ENCODE measurements at regions not wholly inside any gene's neighbourhood (a gene's known extent, or its start where the extent isn't known, plus 50 kb on each side); places are given as distances from the start of the nearest gene placed in this dataset.

DNA sequence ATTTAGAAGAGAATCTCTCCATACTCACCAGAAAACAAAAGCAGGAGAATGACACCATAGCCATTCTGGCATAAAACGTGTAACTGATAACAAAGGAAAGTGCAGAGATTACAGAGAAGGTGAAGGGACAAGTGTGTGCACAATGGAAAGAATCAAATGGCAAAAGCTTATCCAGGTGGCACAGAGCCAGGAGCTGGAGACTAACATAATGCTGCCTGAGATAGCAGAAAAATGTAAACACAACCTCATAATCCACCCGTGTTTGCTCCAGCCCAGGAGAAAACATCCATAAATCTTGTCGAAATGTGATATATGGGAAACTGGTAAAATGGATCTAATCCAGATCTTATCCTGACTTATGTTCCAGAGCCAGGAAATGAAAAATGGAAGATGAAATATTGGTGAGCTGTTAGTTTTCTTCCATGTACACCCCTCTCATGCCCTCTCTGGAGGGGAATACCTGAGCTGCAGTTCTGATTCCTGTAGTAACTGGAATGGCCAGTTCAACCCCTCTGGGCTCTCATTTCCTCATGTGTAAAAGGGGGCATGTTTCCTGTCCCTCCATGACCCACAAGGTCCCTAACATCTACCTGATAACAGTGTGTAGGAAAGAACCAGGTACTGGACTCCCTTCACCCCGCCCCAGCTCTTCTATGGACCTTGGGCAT lies 212.3 kb upstream of the DAPK1 start:
- no peak for ATAC-seq
- intact Hi-C loops (cut with DNase I): no loop called here
- peak; percentile 45 for DNase-seq

DNA sequence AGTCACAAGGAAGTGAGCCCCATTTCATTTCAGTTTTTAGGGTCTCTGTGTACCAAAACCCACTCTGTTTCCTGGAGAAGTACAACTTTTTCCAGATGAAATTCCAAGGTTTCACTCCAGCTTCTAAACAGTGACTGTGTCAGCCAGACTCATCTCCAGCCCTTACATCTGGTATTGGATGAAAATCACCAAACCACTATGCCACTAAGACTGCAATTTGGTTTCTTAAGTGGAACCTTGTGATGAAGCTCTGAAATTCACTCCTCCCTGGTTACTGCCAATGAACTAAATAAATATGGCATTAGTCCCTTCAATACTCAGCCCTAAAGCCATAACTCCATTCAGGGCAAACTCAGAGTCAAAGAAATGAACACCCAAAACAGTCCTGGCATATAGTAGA lies 211.2 kb upstream of the DAPK1 start:
- intact Hi-C loops (cut with DNase I): no loop called here
- ATAC-seq: no peak
- DNase-seq: no peak

DNA sequence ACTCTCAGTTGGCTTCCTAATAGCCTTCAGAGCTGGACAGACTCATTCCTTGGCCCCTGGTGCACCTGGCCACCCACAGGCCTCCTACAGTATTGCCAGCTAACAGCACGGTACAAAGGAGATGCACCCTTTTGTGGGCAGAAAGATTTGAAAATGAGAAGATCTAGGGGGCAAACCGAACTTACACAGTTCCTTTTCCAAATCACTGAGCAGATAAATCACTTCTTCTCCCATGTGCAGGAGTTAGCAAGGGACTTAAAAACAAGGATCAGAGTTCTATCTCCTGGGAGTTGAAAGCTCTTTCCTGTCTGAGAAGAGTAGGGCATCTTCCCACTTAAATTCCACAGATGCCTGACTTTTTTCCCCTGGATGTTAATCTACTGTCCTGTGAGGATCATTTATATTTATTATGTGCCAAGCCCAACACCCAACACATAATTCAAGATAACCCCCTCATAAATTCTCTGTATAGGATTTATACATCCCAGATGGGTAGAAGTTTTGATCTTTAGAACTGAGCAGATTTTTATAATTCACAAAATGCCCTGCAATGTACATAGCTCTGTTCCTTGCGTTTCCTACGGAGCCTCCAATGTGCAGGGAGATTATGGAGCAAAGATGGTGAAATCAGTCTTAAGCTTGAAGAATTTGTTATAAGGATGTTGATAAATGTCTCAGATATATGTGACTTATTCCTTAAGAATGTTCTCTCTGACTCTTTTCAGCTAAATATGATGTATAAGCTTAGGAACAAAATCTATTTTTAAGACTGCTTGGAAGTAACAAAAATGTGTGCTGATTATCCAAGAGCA lies 207.2 kb upstream of the DAPK1 start:
- ATAC-seq (peak in 1 of 2 donors; percentile 30), DNase-seq (no peak)
- intact Hi-C loops (cut with DNase I): no loop called here

DNA sequence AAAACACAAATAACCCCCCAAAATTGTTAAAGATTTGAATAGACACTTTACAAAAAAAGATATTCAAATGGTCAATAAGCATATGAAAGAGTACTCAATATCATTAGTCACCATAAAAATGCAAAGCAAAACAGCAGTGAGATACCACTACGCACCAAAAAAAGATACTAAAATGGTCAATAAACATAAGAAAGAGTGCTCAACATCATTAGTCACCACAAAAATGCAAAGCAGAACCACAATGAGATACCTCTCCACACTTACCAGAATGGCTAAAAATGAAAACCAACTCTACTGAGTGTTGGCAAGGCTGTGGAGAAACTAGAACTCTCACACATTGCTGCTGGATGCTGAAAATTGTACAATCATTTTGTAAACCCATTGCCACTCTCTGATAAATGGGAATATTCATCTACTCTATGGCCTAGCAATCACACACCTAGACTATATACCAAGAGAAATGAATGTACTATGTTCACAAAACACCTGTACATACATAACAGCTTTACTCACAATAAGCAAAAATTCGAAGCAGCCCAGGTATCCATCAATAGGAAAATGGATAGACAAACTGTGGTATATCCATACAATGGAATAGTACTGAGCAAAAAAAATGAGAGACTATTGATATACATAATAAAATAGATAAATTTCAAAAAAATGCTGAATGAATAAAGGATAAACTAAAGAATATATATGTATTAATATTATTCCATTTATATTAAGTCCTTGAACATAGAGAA lies 205.0 kb upstream of the DAPK1 start:
- DNase-seq (no peak), ATAC-seq (no peak)
- intact Hi-C loops (cut with DNase I): no loop called here

DNA sequence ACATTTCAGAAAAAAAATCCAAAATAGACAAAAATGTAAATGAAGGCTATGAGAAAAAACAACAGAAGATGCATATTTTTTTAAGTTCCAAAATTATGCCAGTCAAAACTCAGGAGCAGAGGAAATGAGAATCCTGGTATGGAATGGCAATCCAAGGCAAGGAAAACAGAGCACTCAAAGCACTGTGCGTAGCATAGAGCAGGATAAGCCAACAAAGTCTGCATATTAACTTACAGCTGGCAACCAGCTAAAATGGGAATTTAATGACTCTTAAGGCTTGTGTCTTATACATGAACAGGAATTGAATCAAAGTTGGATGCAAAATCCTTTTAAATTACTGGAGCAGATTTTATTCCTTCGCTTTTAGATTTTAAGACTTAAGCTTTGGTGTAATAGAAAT lies 203.5 kb upstream of the DAPK1 start:
- no peak for ATAC-seq
- intact Hi-C loops (cut with DNase I): no loop called here
- no peak for DNase-seq

DNA sequence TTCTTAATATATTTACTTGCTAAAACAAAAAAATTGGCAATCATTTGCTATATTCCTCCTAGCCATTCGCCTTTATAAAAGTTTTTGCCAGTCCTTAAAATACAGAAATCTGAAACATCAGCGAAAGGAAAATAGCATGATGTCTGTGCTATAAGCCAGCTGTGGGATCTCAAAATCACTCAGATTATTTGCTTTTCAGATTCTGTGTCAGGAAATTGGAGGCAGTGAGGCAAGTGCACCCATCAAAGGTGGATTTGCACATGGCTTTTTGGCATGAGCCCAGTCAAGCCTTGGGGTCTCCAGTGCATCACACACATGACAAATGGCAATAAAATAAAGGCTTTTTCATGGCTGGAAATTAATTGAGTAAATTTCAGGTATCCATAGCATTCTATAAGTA lies 196.8 kb upstream of the DAPK1 start:
- ATAC-seq: no peak
- intact Hi-C loops (cut with DNase I): no loop called here
- no peak for DNase-seq

DNA sequence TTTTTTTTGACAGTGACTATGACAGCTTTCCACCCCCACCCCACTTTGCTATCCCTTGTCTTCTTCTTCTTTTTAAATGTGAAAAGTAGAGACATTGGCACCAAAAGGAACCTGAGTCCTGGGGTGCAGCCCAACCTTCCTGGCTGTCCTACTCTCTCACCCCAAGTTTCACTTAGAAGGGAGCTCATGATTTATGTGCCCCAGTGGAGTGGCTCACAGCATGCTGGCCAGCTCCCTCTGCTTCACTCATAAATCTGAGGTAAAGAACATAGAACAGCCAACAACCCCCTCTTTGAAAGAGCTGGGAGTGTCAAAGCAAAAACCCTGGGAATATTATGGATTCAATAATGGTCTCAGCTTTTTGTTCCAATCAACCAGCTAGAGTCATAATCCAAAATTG lies 196.3 kb upstream of the DAPK1 start:
- DNase-seq: no peak
- ATAC-seq: no peak
- intact Hi-C loops (cut with DNase I): no loop called here

DNA sequence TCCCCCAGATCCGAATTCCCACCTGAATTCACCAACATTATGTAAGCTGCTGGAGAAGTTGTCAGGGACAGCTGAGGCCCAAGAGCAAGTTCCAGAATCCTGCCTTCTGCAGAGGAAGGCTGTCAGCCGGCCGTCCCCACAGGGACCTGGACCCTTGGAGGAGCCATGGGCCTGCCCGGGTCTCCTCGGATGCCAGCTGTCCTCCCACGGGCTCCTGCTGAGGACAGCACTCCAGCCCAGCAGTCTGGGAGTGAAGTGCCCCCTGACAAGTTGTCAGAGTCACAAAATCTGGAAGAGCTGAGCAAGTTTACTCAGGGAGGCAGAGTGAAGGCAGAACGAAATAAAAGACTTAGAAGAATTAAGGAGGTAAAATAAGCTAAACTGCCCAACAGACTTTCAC lies 192.5 kb upstream of the DAPK1 start:
- DNase-seq (no peak), ATAC-seq (no peak)
- intact Hi-C loops (cut with DNase I): no loop called here

DNA sequence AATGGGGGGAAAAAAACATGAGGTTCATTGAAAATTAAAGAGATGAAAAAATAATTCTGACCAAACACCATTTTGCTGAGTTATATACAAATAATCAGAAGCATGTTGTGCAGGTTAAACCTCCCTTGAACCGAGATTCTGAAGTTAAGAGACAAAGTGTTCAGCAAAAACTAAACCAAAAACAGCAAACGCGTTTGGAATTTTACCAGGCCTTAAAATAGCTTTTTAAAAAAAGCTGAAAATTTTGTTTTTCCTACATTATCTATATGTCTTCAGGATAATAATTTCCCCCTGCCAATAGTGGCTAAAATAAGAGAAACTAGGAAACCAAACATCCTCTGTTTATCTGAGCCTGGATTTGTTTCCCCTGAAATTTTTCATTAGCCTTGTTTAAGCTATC lies 191.7 kb upstream of the DAPK1 start:
- ATAC-seq (no peak), DNase-seq (no peak)
- intact Hi-C loops (cut with DNase I): no loop called here

DNA sequence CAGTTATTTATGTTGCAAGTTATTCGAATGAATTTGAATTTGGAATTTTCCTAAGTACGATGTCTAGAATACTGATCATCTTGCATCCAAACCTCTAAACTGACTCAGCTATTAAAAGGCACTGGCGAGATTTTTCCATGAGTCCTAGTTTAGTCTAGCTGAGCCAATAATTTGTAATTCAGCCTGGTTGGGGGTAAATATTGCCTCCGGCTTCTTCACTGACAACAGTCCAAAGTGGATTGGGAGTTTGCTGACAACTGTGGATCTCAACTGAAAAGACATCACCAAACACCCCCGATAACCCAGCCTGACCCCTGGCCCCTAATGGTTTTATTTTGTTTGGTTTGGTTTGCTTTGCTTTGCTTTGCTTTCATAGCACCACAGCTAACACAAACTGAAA lies 189.8 kb upstream of the DAPK1 start:
- DNase-seq (no peak), ATAC-seq (no peak)
- intact Hi-C loops (cut with DNase I): no loop called here

DNA sequence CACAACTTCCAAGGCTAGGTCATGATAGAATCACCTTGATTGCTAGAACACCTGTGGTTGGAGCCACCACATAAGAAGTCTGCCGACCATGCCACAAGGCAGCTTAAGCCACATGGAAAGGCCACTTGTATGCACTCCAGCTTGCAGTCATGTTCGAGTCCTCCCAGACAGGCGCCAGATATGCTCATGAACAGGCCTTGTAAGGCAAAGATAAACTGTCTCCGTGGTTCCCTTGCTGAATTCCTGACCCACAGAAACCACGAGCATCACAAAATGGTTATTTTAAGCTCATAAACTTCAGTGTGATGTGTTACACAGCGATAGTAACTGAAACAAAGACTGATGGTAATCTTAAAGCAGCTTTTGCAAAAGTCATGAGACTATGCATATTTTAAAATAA lies 188.4 kb upstream of the DAPK1 start:
- no peak for DNase-seq
- ATAC-seq: no peak
- intact Hi-C loops (cut with DNase I): no loop called here

DNA sequence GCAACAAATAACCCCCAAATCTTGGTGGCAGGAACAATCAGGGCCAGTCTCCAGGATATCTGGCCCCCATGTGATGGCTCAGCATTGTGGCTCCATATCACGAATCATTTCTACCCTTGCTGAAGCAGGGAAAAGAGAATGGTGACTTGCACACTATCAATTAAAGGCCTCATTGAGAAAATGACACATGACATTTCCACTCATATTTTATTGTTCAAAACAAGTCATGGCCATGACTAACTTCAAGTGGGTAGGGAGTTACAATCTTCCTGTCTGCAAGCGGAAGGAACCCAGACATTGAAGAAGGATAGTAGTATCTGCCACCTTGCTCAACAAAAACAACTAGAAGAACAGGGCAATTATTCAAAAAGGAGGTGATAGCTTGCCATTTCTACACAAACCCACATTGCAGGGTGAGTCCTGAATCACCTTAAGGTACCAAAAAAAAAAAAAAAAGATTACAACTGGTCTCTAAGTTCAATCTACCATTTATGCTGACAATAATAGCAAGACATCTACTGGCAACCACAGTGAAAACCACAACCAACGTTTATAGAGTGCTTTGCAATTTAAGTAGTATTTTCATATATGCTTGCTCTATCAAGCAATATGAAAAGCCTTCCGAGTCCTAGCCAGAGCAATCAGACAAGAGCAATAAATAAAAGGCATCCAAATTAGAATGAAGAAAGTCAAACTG lies 186.7 kb upstream of the DAPK1 start:
- intact Hi-C loops (cut with DNase I): no loop called here
- ATAC-seq (no peak), DNase-seq (no peak)

DNA sequence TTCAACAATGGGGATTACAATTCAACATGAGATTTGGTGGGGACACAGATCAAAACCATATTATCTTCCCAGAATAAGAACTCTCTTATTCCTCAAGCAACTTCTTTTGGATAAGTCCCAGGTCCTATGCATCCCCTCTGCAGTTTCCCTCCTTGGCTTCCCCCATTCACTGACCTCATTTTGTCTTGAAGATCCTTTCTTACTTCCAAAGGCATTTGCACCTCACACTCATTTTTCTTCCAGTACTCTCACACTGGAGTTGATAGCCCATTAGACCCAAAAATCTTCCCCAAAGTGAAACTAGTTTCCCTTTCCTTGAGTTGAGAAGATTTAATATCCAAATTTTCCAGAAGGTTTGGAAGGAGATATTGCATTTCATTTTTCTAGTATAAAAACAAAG lies 178.0 kb upstream of the DAPK1 start:
- intact Hi-C loops (cut with DNase I): loop anchor here in 1 of 2 donors (5.0 to 10.0 kb wide), 2 partner anchors 832 to 885 kb away; no protein-coding TSS in a partner anchor
- no peak for ATAC-seq
- no peak for DNase-seq

DNA sequence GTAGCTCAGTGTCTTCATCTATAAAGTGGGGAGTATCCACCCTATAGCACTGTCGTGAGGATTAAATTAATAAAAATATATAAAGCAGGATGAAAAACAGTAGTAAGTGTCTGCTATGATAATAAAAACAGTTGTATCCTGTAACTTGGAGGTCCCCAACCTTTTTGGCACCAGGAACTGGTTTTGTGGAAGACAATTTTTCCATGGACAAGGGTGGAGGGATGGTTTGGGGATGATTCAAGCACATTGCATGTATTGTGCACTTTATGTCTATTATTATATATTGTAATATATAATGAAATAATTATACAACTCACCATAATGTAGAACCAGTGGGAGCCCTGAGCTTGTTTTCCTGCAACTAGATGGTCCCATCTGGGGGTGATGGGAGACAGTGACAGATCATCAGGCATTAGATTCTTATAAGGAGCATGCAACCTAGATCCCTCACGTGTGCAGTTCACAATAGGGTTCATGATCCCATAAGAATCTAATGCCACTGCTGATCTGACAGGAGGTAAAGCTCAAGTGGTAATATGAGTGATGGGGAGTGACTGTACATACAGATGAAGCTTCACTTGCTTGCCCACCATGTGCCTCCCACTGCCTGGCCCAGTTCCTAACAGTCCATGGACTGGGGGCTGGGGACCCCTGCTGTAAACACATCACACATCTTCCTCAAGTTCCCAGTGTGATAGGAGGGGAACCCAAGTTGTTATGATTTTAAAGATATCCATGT lies 177.4 kb upstream of the DAPK1 start:
- DNase-seq: no peak
- intact Hi-C loops (cut with DNase I): loop anchor here in 1 of 2 donors (5.0 to 10.0 kb wide), 2 partner anchors 833 to 886 kb away; no protein-coding TSS in a partner anchor
- ATAC-seq: no peak

DNA sequence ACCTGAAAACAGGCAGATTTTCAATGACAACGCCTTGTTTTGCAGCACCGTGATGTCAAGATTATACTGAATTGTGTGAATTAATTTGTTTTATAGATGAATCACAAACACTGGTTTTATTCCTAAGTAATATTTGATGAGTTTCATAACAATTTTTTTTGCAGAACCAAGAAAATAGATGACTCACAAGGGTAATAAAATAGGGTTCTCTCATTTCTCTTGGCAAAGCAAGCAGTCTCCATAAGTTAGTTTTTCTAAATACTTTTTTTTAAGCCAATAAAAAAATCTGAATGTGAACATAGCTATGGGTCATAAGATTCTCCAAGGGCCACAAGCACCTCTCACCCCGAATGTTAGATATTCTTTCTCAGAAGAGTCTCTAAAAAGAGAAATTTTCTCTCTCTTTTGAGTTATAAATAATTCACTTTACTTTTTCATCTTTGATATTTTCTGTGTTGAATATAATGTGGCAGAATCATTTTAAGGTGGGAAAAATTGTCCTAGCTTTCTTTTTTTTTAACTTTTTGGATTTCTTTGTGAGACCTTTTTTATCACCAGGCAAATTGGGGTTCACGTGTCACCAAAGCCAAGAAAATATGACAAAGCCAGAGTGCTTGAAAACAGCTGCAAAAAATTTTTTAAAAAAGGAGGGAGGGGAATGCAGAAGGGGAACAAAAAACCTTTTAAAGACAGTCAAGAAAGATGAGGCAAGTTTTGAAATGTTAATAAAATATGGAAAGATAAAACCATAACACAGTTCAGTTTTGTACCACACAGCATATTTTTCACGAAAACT lies 174.6 kb upstream of the DAPK1 start:
- DNase-seq (no peak), ATAC-seq (peak in 1 of 2 donors; percentile 31)
- intact Hi-C loops (cut with DNase I): loop anchor here in 1 of 2 donors (5.0 to 10.0 kb wide), 2 partner anchors 836 to 888 kb away; no protein-coding TSS in a partner anchor

DNA sequence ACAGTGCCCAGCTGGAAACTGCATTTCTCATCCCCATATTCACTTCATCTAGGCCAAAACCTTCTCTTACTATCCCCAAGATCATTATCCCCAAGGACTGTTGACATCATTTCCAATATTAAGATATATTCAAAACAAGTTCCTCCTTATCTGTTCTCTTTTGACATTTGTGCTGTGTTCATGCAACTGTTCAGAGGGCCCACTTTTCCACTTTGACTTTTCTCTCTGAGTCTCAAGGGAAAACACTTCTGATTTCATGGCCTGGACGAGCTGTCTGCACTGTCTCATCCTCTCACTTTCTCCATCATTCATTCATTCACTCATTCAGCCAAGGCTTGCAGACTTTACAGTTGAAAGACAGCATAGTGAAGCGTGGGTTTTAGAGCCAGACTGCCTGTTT lies 173.7 kb upstream of the DAPK1 start:
- intact Hi-C loops (cut with DNase I): loop anchor here in 1 of 2 donors (5.0 to 10.0 kb wide), 2 partner anchors 837 to 889 kb away; no protein-coding TSS in a partner anchor
- no peak for DNase-seq

DNA sequence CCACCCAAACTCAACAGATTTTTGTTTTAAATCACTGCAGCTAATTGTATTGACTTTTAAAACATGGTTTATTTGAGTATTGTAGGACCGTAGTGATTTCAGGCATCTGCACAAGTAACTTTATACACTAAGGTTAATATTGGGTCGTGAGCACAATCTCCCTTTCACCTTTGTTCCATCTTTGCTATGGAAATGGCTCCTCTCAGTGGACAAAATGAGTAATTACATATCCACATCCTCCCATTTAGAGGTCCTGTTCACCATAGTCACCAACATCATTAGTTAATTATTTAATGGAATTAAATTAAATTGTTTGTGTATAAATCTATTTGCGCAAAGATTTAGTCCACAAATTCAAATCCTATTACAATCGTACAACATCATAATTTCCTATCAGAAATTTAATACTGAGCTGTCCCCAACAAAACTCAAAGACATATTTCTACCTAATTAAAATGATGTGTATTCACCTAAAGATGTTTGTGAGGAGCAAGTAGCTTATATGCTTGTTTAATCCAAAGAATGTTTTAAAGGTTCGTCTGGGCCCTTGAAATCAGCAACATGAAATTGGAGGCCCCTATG lies 173.0 kb upstream of the DAPK1 start:
- intact Hi-C loops (cut with DNase I): loop anchor here (1.0 to 10.0 kb wide), 4 partner anchors 837 to 892 kb away; no protein-coding TSS in a partner anchor
- ATAC-seq: peak; percentile 76 to 81
- DNase-seq: no peak

More for the DNA sequence above, 173.7 kb upstream of the DAPK1 start:
- ATAC-seq: no peak
